HG03565 (cell line): ENCODE measurements at regions not wholly inside any gene's neighbourhood (a gene's known extent, or its start where the extent isn't known, plus 50 kb on each side); places are given as distances from the start of the nearest gene placed in this dataset.

Experiments used
- ATAC-seq: cut with Tn5 transposase; IDR thresholded peaks from one replicate; pipeline ENCODE4 v1.9.1; 2021; ENCODE audit warnings: mild to moderate bottlenecking, moderate library complexity; ENCODE audit not compliant: unreplicated experiment

GRCh38 chr4:46441136-46441859 is 51.4 kb upstream of the GABRA2 start:
- no peak for ATAC-seq
